Adrenal gland (tissue), 5 donors: ENCODE measurements at regions not wholly inside any gene's neighbourhood (a gene's known extent, or its start where the extent isn't known, plus 50 kb on each side); places are given as distances from the start of the nearest gene placed in this dataset.

Experiments used
- CTCF ChIP-seq, 6 experiments: fragments of 450-650 bp in 4 of 6; fragments of 200-600 bp in 2 of 6; sonication (generic) in 1 of 6; IDR thresholded peaks; 1 replicate in 5 of 6; 2 replicates in 1 of 6; pipeline versions ENCODE4 v1.5.1 to v1.8.0; 2016 to 2021; ENCODE audit warnings: antibody characterized with exemption in 6 of 6, mild to moderate bottlenecking in 2 of 6, moderate library complexity in 1 of 6
- POLR2A ChIP-seq, 2 donors: fragments of 450-650 bp; IDR thresholded peaks; one replicate each; pipeline ENCODE4 v1.6.1; 2017; ENCODE audit warnings: antibody characterized with exemption in 2 of 2, mild to moderate bottlenecking in 2 of 2, moderate library complexity in 1 of 2
- donor health status: DM: no; HTN: no; CAD: no.

- TF ChIP-seq POLR2A (IDR thresholded peaks at IDR 0.05), result no peak
- TF ChIP-seq CTCF (IDR thresholded peaks at IDR 0.05), result no peak
These were observed 434.4 kb upstream of the RGPD4 start for GRCh38 chr2:107392241-107392704.
